NCI-H2196 treated with DMSO at 0.1 percent for 48 hours (cell line): ENCODE measurements at regions not wholly inside any gene's neighbourhood (a gene's known extent, or its start where the extent isn't known, plus 50 kb on each side); places are given as distances from the start of the nearest gene placed in this dataset.

Experiments
- DNase-seq: peaks from one replicate; lab custom pipeline; 2025; ENCODE audit not compliant: unreplicated experiment; lab: John Stamatoyannopoulos, UW

GRCh38 chr13:105817498-105817897 is 718.0 kb downstream of the EFNB2 start:
- DNase-seq = no peak

DNA sequence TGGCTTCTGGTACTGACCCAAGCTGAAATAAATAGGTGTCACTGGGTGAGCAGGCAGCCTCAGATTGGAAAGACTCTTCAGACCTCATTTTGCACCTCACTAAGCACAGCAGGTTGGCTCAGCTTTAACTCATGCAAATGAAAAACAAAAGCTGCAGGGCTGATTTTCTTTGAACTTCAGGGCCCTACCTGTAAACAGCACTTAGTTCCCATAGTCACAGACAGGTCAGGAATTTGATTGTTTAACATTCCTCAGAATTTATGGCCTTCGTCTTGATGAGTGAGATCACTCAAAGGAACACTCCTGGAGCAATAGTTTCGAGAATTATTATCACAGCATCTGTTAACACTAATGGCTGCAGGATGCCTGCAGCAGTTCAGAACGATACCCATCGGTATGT is 718.5 kb downstream of the EFNB2 start:
- DNase-seq = no peak

- no peak for DNase-seq
These were observed 720.6 kb downstream of the EFNB2 start for GRCh38 chr13:105814902-105815250.

DNA sequence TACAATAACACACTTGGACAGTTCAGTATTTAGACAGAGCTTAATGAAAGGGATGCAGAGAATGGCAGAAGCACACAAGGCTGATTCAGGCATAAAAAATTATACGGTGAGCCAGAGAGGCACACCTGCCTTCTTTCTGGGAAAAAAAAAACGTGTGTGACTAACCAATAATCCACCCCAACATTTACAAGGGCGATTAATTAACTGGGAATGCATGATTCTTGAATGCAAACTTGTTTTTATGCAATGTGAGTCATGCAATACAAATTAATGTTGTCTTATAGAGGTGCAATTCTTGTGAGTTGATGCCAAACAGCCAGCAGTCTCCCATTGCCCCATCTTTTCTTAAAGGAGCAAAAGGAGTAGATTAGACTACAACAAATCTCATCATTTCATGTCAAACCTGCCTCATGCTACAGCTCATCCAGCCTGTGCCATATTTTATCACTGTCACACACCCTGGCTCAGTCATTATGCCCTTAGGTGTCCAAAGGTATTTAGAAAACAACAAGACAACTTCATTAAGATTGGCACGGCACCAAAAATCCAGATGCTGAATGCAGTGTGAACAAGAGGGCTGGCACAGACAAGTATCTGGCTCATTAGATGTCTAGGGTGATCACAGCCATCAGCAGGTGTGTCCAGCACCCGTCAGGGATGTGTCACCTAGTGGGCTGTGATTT is 721.1 kb downstream of the EFNB2 start:
- no peak for DNase-seq

DNA sequence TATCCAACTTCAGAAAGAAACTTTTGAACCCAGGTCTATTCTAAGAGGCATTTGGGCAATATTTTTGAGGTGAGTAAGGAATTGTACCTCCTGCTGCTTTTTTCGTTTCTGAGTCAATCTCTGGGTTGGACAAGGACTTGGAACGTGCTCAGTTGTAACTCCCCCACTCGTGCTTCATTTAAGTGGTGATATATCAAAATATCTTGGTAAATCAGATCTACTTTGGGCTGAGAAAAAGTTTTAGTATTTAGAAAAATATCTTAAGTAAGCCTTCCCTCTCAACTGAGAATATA is 728.9 kb downstream of the EFNB2 start:
- DNase-seq = no peak

- DNase-seq = no peak
These were observed 729.4 kb downstream of the EFNB2 start for GRCh38 chr13:105805892-105806627.

GRCh38 chr13:105804561-105805190 is 730.8 kb downstream of the EFNB2 start:
- DNase-seq = no peak

DNA sequence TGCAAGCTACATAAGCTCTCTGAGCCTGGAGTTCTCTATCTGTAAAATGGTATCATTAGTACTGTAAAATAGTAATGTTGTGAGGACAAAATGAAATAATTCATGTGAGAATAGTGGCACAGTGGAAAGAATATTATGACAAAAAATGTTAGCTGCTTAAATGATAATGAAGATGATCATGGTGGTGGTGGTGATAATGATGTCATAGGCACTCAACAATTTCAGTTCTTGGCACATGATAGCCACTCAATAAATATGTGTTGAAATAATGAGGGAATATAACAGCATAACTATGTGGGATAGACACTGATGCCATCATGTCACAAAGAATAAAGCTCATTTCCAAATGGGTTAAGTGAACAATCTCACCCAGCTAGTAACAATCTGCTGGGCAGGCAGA is 736.3 kb downstream of the EFNB2 start:
- DNase-seq = no peak

DNA sequence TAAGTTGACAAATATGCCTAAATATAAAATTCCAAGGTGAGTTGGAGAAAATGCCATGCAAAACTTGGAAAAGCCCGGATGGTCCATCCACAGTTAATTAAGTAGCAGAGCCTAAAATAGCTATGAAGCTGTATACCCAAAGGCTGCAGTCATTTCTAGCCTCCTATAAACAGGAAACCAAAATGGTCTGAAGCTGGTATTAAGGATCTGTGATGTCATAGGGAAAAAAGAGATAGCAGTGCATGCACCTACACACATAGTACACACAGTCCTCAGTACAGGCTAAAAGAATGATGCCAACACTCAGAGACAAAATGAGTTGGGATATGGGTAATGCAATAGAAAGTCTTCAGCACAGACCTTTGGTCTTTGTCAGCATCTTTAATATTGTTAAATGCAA is 736.9 kb downstream of the EFNB2 start:
- no peak for DNase-seq

GRCh38 chr13:105796081-105796480 is 739.4 kb downstream of the EFNB2 start:
- DNase-seq = no peak

DNA sequence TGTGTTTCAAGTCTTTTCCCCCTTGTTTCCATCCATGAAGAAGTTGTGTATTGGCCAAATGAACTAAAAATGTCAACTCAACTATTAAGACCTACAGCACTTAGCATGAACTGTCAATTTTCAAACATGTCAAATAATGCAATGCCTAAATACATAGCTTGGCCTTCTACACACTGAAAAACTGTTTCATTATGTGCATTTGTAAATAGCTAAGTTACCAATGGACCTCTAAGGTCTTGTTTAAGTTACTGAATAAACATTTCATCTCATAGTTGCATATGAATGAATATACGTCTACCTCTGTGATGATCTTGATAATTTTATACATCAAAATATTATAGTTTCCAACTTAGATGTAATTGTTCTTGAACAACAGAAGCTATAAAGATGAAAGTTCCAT is 744.5 kb downstream of the EFNB2 start:
- DNase-seq = no peak

GRCh38 chr13:105788530-105788929 is 746.9 kb downstream of the EFNB2 start:
- no peak for DNase-seq

GRCh38 chr13:105787632-105788031 is 747.8 kb downstream of the EFNB2 start:
- DNase-seq = no peak

GRCh38 chr13:105785436-105785835 is 750.0 kb downstream of the EFNB2 start:
- DNase-seq = no peak

GRCh38 chr13:105783261-105783660 is 752.2 kb downstream of the EFNB2 start:
- no peak for DNase-seq

- DNase-seq = no peak
These were observed 757.3 kb downstream of the EFNB2 start for GRCh38 chr13:105778196-105778595.

GRCh38 chr13:105774739-105775460 is 760.6 kb downstream of the EFNB2 start:
- DNase-seq = no peak

DNA sequence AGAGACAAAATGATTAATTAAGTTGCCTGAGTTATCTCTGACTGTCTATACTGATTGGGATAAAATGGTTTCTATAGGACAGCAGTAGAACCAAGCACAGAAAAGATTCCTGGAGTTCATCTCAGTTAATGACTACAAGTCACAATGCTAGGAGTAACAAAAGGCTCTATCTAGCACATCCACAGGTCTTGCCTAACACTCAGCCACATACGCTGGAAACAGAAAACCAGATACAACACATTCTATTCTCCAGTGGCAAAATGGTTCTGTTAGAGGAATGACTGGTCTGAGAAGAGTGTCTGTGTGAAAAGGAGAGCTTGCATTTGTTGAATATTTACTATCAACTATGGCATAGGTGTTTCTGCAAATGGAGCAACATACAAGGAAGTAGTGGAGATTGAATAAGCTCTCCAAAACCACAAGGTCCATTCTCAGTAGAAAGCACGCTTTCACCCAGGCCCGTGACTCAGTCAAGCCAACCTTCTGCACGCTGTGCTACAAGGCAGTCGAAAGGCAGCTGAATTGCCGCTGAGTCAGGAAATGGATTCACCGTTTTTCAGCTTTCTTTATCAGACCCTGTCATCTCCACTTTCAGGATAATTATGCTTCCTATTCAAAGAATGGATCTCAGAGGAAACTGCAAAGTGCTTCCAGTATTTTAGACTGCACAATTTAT is 761.5 kb downstream of the EFNB2 start:
- DNase-seq = no peak

- DNase-seq = no peak
These were observed 762.2 kb downstream of the EFNB2 start for GRCh38 chr13:105773241-105773640.

GRCh38 chr13:105764486-105764885 is 771.0 kb downstream of the EFNB2 start:
- no peak for DNase-seq

- DNase-seq = no peak
These were observed 771.6 kb downstream of the EFNB2 start for GRCh38 chr13:105763851-105764250.
